Kidney (tissue), 13 donors: ENCODE measurements at regions not wholly inside any gene's neighbourhood (a gene's known extent, or its start where the extent isn't known, plus 50 kb on each side); places are given as distances from the start of the nearest gene placed in this dataset.

ENCODE experiments used
- DNase-seq, 5 donors: peaks; one replicate each; pipeline ENCODE4 v3.0.0-alpha.2; 2013 to 2020
- FAIRE-seq: peaks from 2 replicates; lab custom pipeline; 2012; peaks lifted over from hg19 to GRCh38; lab: Jason Lieb, UNC
- H3K27ac ChIP-seq, 2 donors: one replicate each; pipeline ENCODE4 v1.7.0; 2013; ENCODE audit warnings: low read depth in 2 of 2, low read length in 2 of 2, inconsistent platforms in 1 of 2
- H3K27me3 ChIP-seq: one replicate; pipeline ENCODE4 v1.7.1; 2013; ENCODE audit warnings: low read length, inconsistent platforms; ENCODE audit not compliant: control insufficient read depth, insufficient read depth
- H3K36me3 ChIP-seq, 3 donors: one replicate each; pipeline versions ENCODE4 v1.7.0 to v1.7.1; 2013; ENCODE audit warnings: low read length in 3 of 3, control low read depth in 1 of 3, inconsistent platforms in 1 of 3; ENCODE audit not compliant: insufficient read depth in 3 of 3, control insufficient read depth in 2 of 3
- H3K4me1 ChIP-seq, 3 donors: one replicate each; pipeline versions ENCODE4 v1.7.0 to v1.7.1; 2013; ENCODE audit warnings: low read length in 3 of 3, inconsistent platforms in 1 of 3, low read depth in 1 of 3; ENCODE audit not compliant: control insufficient read depth in 2 of 3, insufficient read depth in 2 of 3
- H3K4me3 ChIP-seq, 3 donors: one replicate each; pipeline versions ENCODE4 v1.7.0 to v1.8.1; 2013; ENCODE audit warnings: low read length in 3 of 3, control low read depth in 1 of 3, inconsistent platforms in 1 of 3
- H3K9ac ChIP-seq, 3 donors: one replicate each; pipeline versions ENCODE4 v1.7.0 to v1.7.1; 2013; ENCODE audit warnings: low read length in 3 of 3, control low read depth in 1 of 3, inconsistent platforms in 1 of 3
- H3K9me3 ChIP-seq, 3 donors: one replicate each; pipeline versions ENCODE4 v1.7.0 to v1.7.1; 2013; ENCODE audit warnings: low read length in 3 of 3, control low read depth in 1 of 3, inconsistent platforms in 1 of 3; ENCODE audit not compliant: control insufficient read depth in 2 of 3, insufficient read depth in 1 of 3
- CTCF ChIP-seq: IDR thresholded peaks from 3 replicates; pipeline ENCODE4 v1.5.1; 2012; ENCODE audit warnings: mild to moderate bottlenecking, moderate library complexity, borderline replicate concordance; ENCODE audit not compliant: insufficient read depth; ENCODE audit errors: extremely low read depth
- intact Hi-C: fragments of 100-400 bp; cut with DNase I; formaldehyde crosslinking; loops from one replicate; pipeline ENCODE4 v1.11.1; 2022
- donor health status: control.
- donor health status: control.
- donor health status: control.
- donor health status: control.
- donor health status: control.
- donor health status: DM: yes; HTN: yes; CAD: no.
- donor health status: Normal renal cell carcinoma (clear cell type).

GRCh38 chr6:76247527-76247926, 175.1 kb upstream of the IMPG1 start:
- H3K36me3 ChIP-seq: no peaks in the 10 kb centered on the region
- intact Hi-C loops: no loop called here

GRCh38 chr6:76240092-76240491, 167.6 kb upstream of the IMPG1 start:
- DNase-seq: no peak
- Histone ChIP-seq H3K27ac (no peak overlapping the region), H3K4me1 (no peaks in the 10 kb centered on the region), H3K4me3 (no peak overlapping the region), H3K27me3 (no peaks in the 10 kb centered on the region), H3K9me3 (no peaks in the 10 kb centered on the region), H3K36me3 (no peaks in the 10 kb centered on the region), H3K9ac (no peak overlapping the region)
- intact Hi-C loops: no loop called here
- TF ChIP-seq CTCF: no peak
- no peak for FAIRE-seq

More at GRCh38 chr6:76247527-76247926, 175.1 kb upstream of the IMPG1 start:
- H3K27ac ChIP-seq: no peak overlapping the region
- FAIRE-seq: no peak
- no peaks in the 10 kb centered on the region for H3K27me3 ChIP-seq
- no peak overlapping the region for H3K9ac ChIP-seq
- no peaks in the 10 kb centered on the region for H3K4me1 ChIP-seq
- TF ChIP-seq CTCF: no peak
- no peaks in the 10 kb centered on the region for H3K9me3 ChIP-seq
- DNase-seq: no peak
- H3K4me3 ChIP-seq: no peak overlapping the region

DNA sequence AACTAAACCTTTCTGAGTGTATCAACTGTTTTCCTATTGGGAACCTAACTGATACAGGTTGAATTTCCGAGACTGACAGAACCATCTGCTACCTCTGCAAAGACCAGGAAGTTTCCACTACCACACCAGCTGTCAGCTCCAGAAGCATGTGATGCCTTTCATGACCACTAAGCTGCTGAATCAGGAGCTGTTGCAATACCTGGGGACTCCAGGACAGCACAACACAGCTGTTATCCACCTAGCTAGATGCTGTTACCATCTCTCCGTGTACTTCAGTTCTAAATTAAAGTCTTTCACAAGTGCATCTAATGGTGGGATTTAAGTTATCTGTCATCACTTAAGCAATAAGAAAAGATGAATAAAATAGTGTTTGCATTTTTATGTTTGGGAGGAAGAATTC, 158.2 kb upstream of the IMPG1 start:
- FAIRE-seq: no peak
- H3K36me3 ChIP-seq: no peaks in the 10 kb centered on the region
- no peaks in the 10 kb centered on the region for H3K4me1 ChIP-seq
- no peak overlapping the region for H3K27ac ChIP-seq
- H3K4me3 ChIP-seq: no peak overlapping the region
- DNase-seq: no peak
- no peak overlapping the region for H3K9ac ChIP-seq
- TF ChIP-seq CTCF: no peak
- no peaks in the 10 kb centered on the region for H3K27me3 ChIP-seq
- intact Hi-C loops: no loop called here
- no peaks in the 10 kb centered on the region for H3K9me3 ChIP-seq

- Histone ChIP-seq H3K27ac (no peak overlapping the region), H3K4me1 (no peaks in the 10 kb centered on the region), H3K36me3 (no peaks in the 10 kb centered on the region), H3K4me3 (no peak overlapping the region), H3K9me3 (no peaks in the 10 kb centered on the region), H3K9ac (no peak overlapping the region), H3K27me3 (no peaks in the 10 kb centered on the region)
- TF ChIP-seq CTCF: no peak
- FAIRE-seq: no peak
- no peak for DNase-seq
- intact Hi-C loops: no loop called here
Measured at GRCh38 chr6:76222189-76222588, 149.7 kb upstream of the IMPG1 start.
